ENCODE measurements at regions not wholly inside any gene's neighbourhood (a gene's known extent, or its start where the extent isn't known, plus 50 kb on each side); places are given as distances from the start of the nearest gene placed in this dataset.

DNA sequence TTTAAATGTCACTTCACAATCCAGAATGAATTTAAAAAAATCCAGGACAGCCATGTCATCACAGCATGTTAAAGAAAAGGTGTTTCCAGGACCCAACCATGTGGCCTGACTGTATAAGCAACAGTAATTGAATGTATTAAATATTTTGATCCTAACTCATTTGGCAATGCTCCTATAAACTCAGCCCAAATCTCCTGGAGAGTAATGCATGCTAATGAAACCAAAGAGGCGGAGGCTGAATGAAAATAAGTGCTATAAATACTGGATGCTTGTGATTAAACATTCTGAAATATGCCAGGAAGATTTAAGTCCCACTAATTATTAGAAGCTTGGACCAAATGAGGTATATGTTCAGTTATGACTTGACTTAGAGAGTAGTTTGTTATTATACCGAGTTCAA lies 486.8 kb downstream of the FRK start:
- H3K27ac ChIP-seq (ENCODE audit: low read depth, low read length): no peak overlapping the region
- H3K79me2 ChIP-seq (ENCODE audit: control insufficient read depth, low read length): no peaks in the 10 kb centered on the region
- no peak for TF ChIP-seq CTCF (IDR thresholded peaks at IDR 0.05; ENCODE audit: low read depth, low read length, poor library complexity, severe bottlenecking)
- no peak for TF ChIP-seq EZH2phosphoT487 (IDR thresholded peaks at IDR 0.05; ENCODE audit: borderline replicate concordance, low read length)
- no peaks in the 10 kb centered on the region for H3K9me3 ChIP-seq (ENCODE audit: control insufficient read depth, insufficient read depth, low read length)
- H3K4me1 ChIP-seq (ENCODE audit: control insufficient read depth, low read length): no peaks in the 10 kb centered on the region
- no peak overlapping the region for H3K4me3 ChIP-seq (ENCODE audit: low read length)
- H3K4me2 ChIP-seq (ENCODE audit: low read length): no peak overlapping the region
- H4K20me1 ChIP-seq (ENCODE audit: control insufficient read depth, insufficient read depth, low read depth, low read length): no peaks in the 10 kb centered on the region
- no peaks in the 10 kb centered on the region for H3F3A ChIP-seq (ENCODE audit: control insufficient read depth, insufficient read depth)
- no peaks in the 10 kb centered on the region for H3K27me3 ChIP-seq (ENCODE audit: control insufficient read depth, low read length)
- H3K36me3 ChIP-seq (ENCODE audit: control insufficient read depth, low read length): no peaks in the 10 kb centered on the region
- H3K9me2 ChIP-seq (replicated peaks; ENCODE audit: control insufficient read depth, low read length): no peaks in the 10 kb centered on the region

DNA sequence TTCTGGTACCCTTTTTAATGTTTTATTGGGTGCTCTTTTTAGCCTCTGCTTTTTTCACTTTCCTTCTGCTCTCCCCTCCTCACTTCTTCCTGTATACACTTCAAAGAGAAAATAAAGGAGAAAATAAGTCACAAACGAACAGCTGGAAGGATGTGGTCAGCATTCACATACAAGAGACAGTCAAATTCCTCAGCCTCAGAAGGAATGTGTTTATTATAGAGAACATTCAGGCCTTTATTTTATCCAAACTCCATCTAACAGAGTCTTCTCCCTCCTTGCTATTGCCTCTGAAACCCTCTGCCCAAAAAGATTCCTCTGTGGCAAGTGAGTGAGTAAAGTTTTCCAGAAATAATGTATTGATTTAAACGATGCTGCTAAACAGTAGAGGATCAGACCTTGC lies 490.4 kb downstream of the FRK start:
- Histone ChIP-seq H4K20me1 (ENCODE audit: control insufficient read depth, insufficient read depth, low read depth, low read length) (no peaks in the 10 kb centered on the region), H3F3A (ENCODE audit: control insufficient read depth, insufficient read depth) (no peaks in the 10 kb centered on the region), H3K36me3 (ENCODE audit: control insufficient read depth, low read length) (no peaks in the 10 kb centered on the region), H3K4me2 (ENCODE audit: low read length) (no peak overlapping the region), H3K4me1 (ENCODE audit: control insufficient read depth, low read length) (no peaks in the 10 kb centered on the region), H3K27ac (ENCODE audit: low read depth, low read length) (no peak overlapping the region), H3K9me3 (ENCODE audit: control insufficient read depth, insufficient read depth, low read length) (no peaks in the 10 kb centered on the region), H3K79me2 (ENCODE audit: control insufficient read depth, low read length) (no peaks in the 10 kb centered on the region), H3K27me3 (ENCODE audit: control insufficient read depth, low read length) (no peaks in the 10 kb centered on the region), H3K9me2 (replicated peaks; ENCODE audit: control insufficient read depth, low read length) (no peaks in the 10 kb centered on the region), H3K4me3 (ENCODE audit: low read length) (no peak overlapping the region)
- TF ChIP-seq CTCF (IDR thresholded peaks at IDR 0.05; ENCODE audit: low read depth, low read length, poor library complexity, severe bottlenecking) (no peak), EZH2phosphoT487 (IDR thresholded peaks at IDR 0.05; ENCODE audit: borderline replicate concordance, low read length) (no peak)

- H3K36me3 ChIP-seq (ENCODE audit: control insufficient read depth, low read length): no peaks in the 10 kb centered on the region
- H3F3A ChIP-seq (ENCODE audit: control insufficient read depth, insufficient read depth): no peaks in the 10 kb centered on the region
- no peak overlapping the region for H3K4me3 ChIP-seq (ENCODE audit: low read length)
- H3K4me1 ChIP-seq (ENCODE audit: control insufficient read depth, low read length): no peaks in the 10 kb centered on the region
- H3K27ac ChIP-seq (ENCODE audit: low read depth, low read length): no peak overlapping the region
- H3K9me2 ChIP-seq (replicated peaks; ENCODE audit: control insufficient read depth, low read length): no peaks in the 10 kb centered on the region
- no peak overlapping the region for H3K4me2 ChIP-seq (ENCODE audit: low read length)
- no peaks in the 10 kb centered on the region for H4K20me1 ChIP-seq (ENCODE audit: control insufficient read depth, insufficient read depth, low read depth, low read length)
- H3K27me3 ChIP-seq (ENCODE audit: control insufficient read depth, low read length): no peaks in the 10 kb centered on the region
- H3K9me3 ChIP-seq (ENCODE audit: control insufficient read depth, insufficient read depth, low read length): no peaks in the 10 kb centered on the region
- TF ChIP-seq EZH2phosphoT487 (IDR thresholded peaks at IDR 0.05; ENCODE audit: borderline replicate concordance, low read length): no peak
- no peak for TF ChIP-seq CTCF (IDR thresholded peaks at IDR 0.05; ENCODE audit: low read depth, low read length, poor library complexity, severe bottlenecking)
- no peaks in the 10 kb centered on the region for H3K79me2 ChIP-seq (ENCODE audit: control insufficient read depth, low read length)
Measured at GRCh38 chr6:115554060-115554459, 506.6 kb downstream of the FRK start.

- Histone ChIP-seq H3K9me2 (replicated peaks; ENCODE audit: control insufficient read depth, low read length) (no peaks in the 10 kb centered on the region), H4K20me1 (ENCODE audit: control insufficient read depth, insufficient read depth, low read depth, low read length) (no peaks in the 10 kb centered on the region), H3K36me3 (ENCODE audit: control insufficient read depth, low read length) (no peaks in the 10 kb centered on the region), H3K4me1 (ENCODE audit: control insufficient read depth, low read length) (no peaks in the 10 kb centered on the region), H3F3A (ENCODE audit: control insufficient read depth, insufficient read depth) (no peaks in the 10 kb centered on the region), H3K79me2 (ENCODE audit: control insufficient read depth, low read length) (no peaks in the 10 kb centered on the region), H3K27ac (ENCODE audit: low read depth, low read length) (no peak overlapping the region), H3K4me2 (ENCODE audit: low read length) (no peak overlapping the region), H3K9me3 (ENCODE audit: control insufficient read depth, insufficient read depth, low read length) (no peaks in the 10 kb centered on the region), H3K4me3 (ENCODE audit: low read length) (no peak overlapping the region), H3K27me3 (ENCODE audit: control insufficient read depth, low read length) (no peaks in the 10 kb centered on the region)
- no peak for TF ChIP-seq CTCF (IDR thresholded peaks at IDR 0.05; ENCODE audit: low read depth, low read length, poor library complexity, severe bottlenecking)
Measured at GRCh38 chr6:115551527-115551926, 509.2 kb downstream of the FRK start.
